GM19324 (cell line): ENCODE measurements at regions not wholly inside any gene's neighbourhood (a gene's known extent, or its start where the extent isn't known, plus 50 kb on each side); places are given as distances from the start of the nearest gene placed in this dataset.
A peak's percentile ranks its signal among the peaks of the same experiment; 100 is the strongest.

Experiments
- ATAC-seq: cut with Tn5 transposase; IDR thresholded peaks from one replicate; pipeline ENCODE4 v1.9.1; 2021; ENCODE audit warnings: mild to moderate bottlenecking, moderate library complexity; ENCODE audit not compliant: unreplicated experiment, low FRiP score

DNA sequence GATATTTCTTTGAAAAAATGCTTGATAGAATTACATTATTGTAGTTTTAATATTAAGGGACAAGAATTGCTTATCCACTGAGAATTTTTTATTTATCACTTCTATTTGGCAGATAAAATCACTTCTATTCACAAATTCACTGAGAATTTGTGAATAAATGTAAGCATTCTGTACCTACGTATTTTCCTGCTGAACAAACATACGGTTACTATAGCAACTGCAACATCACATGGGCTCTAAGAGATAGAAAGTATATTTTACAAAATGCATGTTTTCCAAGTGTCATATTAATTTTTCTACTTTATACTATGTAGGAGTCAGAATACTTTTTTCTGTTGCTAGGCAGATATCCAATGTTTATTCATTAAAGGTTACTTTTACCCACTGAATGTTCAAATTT lies 166.2 kb downstream of the ZIC1 start:
- no peak for ATAC-seq

DNA sequence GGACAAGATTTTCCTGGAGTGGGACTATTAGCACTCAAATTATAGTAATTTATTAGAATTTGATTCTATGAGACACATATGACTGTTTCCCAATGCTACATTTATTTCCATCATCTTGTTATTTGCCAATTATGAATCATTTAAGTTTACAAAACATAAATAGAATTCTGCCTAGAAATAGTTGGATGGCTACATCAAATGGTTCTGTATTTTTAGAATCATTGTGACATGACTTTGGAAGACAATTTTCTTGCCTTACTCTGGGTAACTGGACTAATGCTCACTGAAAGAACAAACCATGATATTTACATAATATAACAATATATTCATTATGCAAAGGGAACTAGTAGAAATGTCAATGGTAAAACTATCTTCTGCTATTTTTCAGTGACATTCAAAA lies 173.5 kb downstream of the ZIC1 start:
- no peak for ATAC-seq

DNA sequence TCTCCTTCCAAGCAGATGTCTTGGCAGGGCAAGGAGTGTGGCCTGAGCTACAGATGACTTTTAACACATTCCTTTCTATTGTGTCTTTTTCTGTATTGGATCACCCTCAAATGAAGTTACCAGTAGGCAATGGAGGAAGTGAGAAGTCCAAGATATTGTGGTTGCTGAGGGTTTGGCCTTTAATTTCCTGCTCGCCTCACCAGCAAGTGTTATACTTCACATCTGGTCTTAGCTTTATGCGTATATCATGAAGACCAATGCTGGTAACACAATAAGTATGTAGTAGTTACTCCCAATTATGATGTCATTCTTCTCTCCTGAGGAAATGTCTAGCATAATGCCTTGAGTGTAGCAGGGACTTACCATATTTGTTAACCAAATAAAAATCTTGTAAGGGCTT lies 179.9 kb downstream of the ZIC1 start:
- no peak for ATAC-seq

DNA sequence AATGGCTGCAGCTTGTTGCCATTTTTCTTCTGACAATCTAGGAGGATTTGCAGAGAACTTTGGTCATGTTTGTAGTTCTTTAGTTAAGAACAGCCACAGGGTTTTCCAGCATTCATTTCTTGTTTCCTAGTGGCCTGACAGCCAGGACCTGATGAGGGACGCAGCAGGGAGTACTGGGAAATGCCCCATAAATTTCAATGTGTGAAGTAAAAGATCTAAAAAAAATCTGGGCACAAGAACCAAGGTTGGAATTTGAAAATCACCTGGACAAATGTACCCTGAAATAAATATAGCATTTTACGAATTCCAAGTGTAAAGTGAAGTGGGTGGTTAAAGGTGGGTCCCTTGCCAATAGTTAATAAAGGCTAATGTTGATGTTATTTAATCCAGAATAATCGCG lies 195.0 kb downstream of the ZIC1 start:
- no peak for ATAC-seq

DNA sequence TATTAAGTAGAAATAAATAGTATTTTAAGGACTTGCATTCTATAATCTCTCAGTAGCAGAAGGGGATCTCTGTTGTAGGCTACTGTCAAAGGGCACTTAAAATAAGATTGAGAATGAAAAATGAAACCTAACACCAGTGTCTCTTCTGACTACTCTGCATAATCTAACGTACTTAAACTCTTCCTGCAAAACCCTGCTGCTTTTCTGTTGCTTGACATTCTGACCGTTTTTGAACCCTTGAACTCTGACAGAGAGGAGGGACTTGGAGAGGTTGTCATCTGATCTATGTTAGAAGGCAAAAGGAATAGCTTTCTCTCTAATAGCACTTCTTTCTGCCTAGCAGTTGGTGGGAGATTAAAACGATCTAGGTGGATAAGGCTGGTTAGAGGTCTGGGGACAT lies 204.6 kb downstream of the ZIC1 start:
- ATAC-seq, result peak; percentile 95

DNA sequence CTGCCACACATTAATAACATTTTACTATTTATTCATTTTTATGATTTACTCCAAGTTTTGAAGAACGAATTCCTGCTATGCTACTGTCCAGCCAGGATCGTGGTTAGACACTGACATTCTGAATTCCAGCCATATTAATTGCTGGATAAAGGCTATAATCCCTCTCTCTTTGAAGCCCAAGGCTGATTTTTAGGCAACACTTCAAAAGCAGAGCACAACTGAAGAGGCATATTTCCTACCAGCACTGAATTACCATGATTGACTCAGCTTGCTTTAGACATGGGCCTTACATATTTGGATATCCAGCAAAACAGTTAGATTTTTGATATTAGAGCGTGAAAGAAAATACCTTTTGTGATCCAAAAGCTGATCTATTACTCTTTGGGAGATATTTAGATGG lies 205.0 kb downstream of the ZIC1 start:
- no peak for ATAC-seq

DNA sequence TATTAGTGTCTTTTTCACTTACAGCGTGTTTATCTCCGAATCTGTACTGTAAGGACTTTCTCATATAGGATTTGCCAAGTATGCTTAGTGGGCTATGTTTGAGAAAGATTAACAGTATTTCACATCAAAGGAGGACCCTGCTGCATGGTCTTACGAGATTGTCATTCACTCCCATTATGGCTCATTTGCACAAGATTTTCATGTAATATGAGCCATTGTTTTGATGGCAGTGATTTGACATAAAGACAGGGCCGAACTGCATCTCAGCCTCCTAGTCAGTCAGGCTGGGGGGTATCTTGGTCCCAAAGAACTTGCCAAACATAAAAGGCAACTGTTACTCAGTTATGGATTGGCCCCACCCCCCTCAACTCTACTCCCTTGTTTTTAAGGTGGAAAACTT lies 205.9 kb downstream of the ZIC1 start:
- no peak for ATAC-seq

DNA sequence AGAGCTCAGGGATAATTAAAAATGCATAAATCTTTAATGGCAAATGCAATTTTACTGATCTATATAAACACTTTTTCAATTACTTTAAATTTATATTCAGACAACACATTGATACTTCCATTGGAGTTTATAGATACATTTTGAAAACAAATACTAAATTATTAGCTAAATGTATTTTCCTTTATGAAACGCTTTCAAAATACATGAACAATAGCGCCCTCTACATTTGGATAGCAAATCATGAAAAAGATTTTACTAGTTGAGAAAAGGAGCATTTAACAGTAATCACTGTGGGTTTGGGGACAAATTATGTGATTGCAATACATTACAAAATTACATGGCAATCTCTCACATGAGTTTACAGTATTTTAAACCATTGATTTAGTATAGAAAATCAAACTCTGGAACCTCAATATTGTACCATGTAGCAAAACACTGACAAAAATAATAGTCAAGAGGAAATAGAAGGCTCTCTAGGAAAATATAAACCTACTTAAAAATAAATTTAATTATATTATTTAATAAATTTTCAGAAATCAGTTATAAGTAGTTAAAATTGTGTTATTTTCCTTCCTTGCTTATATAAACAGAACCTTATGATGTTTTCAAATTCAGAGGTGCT lies 207.9 kb downstream of the ZIC1 start:
- ATAC-seq, result no peak

DNA sequence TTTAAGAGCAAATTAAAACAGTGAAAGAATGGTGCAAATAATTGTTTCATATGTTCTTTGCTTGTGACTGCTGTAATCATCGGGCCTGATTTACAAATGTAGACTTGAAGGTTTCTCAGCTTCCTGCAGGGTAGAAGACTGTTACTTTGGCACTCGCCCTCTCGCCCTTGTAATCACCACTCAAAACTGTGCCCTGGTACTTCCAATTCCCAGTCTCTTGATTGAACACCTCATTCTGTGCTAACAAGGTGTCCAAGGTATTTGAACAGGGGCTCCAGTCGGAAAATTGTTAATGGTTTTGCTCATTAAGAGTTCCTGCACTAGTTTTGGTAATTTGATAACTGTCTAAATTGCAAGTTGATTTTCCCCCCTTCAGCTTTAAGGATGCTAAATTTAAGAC lies 209.5 kb downstream of the ZIC1 start:
- ATAC-seq, result no peak

DNA sequence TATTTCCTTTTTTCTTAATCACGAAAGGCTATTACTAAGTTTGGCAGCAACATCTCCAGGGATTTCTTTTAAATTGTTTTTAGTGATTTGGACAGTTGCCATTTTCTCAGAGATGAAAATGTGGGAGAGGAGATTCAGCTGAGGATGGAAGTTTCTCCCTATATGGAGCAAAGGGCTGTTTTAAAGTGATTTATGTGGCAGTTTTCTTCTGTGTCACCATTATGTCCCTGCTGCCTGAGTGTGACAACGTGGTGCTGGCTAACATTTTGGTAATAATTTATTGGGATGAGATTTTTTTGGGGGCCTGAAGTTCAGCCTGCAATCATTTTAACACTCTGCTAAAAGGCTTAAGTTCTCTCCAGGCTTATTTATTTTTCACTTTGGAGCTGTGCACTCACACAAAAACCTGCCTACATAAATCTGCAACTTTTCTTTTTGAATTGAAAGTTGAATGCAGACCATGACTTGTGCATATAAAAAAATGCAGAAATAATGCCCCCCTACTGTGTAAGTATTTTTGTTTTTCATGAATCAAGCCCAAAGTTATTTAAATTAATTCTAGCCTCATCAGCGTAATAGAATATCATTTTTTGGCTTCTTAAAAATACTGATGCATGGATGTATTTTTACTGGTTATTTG lies 210.9 kb downstream of the ZIC1 start:
- ATAC-seq, result no peak

DNA sequence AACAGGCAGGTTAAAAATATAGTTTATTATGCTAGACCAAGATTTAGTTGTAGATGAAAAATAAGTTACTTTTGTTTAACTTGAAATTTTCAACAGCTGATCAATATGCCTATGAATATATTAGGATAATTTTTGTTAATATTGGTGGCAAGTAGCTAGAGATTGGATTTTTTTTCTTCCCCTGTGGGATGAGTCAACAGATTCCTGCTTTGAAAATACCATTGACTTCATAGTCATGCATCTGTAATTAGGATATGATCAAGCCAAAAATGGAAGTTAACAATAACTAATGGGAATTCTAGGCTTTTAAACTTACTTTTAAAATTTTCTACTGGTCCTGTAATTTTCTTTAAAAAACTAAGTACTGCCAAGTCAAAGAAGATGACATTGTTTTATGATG lies 211.7 kb downstream of the ZIC1 start:
- ATAC-seq, result no peak

DNA sequence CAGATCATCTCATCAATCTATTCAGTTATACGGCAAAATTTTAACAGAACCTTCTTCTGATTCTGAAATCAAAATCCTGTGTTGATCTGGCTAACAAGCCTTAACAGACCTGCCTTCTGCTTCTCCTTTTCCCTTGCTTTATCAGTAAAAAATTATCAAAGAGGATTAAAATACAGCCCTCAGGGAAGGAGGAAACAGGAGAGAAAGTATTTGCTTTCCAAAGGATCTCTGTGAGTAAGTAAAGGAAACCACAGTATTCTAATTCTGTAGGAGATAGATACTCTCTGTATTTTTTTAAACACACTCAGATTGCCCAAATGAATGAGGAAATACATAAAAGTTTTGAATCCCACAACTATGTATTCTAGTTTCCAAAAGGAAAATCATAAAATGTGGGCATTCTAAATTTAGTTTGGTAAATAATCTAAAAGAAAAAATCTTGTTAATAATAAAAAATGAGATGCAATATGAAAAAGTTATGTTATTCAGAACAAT lies 221.8 kb downstream of the ZIC1 start:
- no peak for ATAC-seq

DNA sequence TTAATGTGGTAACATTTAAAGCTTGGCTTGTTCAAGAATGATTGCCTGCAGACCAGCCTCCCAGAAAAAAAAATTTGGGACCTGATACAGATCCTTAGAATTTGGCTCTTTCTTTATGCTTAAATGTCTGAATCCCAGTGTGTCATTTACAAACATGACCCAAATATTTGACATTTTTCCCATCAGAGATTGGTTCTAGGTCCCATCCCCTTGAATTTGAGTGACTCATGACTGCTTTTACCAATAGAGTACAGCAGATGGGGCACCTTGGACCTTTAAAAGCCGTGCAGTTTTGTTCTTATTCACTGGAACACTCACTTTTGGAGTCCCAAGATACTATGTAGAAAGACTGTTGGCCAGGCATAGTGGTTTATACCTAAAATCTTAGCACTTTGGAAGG lies 231.6 kb downstream of the ZIC1 start:
- no peak for ATAC-seq

DNA sequence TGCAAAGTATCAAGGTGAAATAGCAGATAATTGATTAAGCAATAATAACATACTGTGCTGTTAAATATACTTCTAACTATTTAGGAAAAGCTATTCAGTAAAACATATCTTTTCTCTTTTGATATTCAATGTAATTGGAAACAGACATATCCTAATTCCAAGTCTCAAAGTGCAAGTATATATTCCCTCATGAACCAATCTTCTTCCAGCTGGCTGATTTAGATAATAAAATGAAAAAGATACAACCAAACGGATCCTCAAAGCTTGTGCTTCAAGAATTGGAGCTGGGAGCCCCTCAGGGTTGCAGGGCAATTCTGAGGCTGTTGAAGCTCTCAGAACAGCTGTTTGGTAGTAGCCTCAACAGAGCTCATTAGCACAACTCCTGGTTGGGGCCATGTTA lies 236.6 kb downstream of the ZIC1 start:
- no peak for ATAC-seq

DNA sequence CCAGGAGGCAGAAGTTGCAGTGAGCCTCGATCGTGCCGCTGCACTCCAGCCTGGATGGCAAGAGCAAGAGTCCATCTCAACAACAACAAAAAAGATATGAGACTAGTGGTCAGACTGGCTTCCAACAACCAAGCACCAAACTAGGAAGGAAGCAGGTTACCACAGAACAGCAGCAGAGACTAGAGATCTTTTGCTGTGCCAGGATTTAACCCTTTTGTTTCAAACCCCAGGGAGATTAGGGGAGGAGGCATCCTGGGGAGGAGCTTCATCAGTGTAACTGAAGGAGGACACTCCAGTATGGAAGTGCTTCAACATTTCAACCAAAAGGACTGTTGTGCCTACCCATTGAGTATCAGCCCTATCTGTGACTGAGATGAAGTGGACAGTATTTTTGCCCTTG lies 240.3 kb downstream of the ZIC1 start:
- no peak for ATAC-seq

DNA sequence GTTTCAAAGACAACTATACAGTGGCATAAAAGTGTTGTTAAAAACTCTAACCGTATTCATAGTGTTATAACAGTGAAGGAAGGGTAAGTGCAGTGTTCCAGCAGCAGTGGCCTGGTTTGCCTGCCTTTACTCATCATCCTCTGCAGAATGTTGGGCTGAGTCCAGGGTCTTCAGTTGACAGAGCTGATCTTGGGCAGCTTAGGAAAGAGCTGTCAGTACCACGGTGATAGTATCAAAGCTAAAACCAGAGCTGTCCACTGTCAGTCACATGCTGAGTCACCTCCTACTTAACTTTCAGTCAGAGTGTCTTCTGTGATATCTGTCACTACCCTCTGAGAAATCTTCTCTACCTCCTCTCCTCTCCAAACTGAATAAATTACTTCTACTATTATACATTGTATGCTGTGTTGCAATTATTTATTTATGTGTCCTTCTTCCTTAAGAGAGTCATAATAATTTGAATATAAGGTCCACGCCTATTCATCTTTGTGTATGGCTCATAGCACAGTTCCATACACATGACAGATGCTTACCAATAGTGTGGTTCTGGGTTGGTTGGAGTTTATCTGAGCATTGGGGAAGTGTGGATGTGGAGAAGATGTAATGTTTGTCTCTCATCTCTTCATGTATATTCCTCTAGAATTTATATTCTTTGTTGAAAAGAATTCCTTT lies 242.1 kb downstream of the ZIC1 start:
- ATAC-seq, result no peak

DNA sequence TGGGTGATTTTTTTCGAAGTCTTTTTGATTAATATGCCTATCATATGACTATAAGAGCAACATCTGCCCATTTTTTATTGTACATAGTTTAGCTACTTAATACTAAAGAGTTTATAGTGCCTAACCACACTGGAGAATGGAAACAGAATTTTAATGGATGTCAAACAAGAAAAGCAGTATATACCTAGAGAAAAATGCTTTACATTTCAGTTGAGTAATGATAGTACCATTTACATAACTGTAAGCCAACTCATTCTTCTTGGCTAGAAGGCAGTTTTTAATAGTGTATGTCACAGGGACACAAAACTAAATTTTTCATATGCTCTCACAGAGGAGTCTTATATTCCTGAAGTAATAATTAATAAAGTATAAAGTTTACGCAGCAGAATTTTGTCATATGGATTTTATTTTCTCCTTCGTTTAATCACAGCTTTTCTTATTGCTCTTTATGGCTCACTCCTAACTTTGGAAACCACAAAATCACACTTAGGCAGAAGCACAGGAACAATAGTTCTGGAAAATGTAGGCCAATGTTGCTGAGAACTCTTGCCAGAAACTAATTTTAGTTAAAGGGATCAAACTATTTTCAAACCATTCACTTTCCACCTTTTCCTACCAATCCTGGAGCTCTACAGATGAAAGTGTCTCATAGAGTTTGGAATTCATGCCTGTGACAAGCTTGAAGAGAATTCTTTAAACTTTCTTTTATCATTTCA lies 243.6 kb downstream of the ZIC1 start:
- ATAC-seq, result no peak

DNA sequence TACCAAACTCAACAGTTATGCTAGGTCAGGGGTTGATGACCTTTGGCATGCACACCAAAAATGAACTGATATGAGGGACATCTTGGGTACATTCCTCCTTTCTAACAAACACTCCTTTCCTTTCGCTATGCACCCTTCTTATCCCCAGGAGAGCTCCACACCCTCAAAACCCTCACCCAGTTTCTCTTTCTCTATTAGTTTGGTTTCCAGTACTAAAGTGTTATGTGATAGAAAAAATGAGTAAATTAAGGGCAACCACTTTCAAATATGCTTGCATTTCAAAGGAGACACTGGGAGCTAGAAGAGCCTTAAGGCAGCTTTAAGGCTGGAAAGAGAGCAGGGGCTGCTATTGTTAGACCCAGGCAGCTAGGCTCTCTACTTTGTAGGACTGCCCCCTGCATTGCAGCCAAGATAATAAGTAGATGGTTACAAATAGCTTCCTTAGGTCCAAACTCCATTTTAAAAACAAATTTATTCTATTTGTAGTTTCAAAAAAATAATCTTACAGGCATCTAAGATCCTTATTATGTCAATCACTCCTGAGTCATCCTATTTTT lies 244.3 kb downstream of the ZIC1 start:
- ATAC-seq, result no peak

DNA sequence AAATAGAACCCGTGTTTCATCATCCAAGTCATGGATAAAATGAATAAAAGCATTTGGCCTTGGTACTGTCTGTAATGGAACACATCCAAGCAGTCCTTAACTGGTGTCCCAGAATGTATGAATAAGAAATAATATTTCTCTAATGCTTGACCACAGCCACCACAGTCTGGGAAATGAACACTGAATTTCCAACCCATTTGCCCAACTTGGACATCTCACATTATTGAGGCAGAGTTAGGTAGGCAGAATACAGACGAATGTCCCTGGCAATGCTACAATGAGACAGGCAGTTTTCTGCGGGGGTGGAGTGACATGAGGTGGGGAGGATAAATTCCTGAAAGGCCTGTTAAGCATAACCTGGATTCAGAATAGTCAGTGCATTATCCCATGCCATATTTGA lies 245.7 kb downstream of the ZIC1 start:
- ATAC-seq, result no peak

DNA sequence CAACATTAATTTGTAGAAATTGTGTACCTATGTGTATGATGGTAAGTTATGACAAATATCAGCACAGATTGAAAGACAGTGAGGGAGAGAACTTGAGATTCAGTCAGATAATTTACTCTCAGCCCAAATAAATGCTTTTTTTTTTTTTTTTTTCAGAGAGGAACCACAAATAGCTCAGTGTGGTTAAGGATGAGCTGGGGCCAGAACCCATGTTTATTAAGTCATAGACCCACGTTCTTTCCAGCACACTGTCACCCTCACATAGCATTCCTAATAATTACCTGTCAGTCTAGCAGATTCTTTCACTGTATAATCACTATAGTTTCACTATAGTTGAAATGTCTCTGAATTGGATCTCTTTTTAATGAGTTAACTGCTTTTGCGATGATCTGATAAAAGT lies 246.1 kb downstream of the ZIC1 start:
- ATAC-seq, result no peak

DNA sequence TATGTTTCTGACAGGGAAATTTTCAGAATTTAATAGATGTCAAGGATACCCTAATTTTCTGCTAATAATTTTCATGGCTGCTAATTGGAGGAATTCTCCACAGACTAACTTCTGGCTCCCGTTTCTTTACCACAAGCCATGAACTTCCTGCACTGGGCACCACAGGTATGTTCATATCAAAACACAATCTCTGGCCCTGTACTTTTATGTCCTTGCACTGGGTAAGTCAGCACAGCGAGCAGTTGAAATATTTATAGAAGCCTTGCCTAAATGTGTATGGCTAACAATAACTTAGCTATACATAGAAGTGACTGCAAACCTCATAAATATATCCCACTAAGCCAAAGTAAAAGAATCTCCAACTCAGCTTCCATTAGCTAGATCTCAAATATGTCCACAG lies 246.9 kb downstream of the ZIC1 start:
- ATAC-seq, result no peak
